Activated CD4-positive, alpha-beta T cell treated with anti-CD3 and anti-CD28 coated beads, Interleukin-2, amount 10 ng/mL, durations not matched to agents 24 days and 14 days (primary cell): ENCODE measurements at regions not wholly inside any gene's neighbourhood (a gene's known extent, or its start where the extent isn't known, plus 50 kb on each side); places are given as distances from the start of the nearest gene placed in this dataset.
"Not testable (repeated sequence)": the region's sequence is repeated elsewhere in the genome, so short reads cannot be mapped to it uniquely, and the experiment has no call there.

Experiments used
- DNase-seq: peaks from one replicate; pipeline ENCODE4 v3.0.0; 2022
- H3K27ac Mint-ChIP-seq: one replicate; pipeline ENCODE4 v1.8.0; 2022; ENCODE audit warnings: mild to moderate bottlenecking, mixed read lengths
- H3K27me3 Mint-ChIP-seq: one replicate; pipeline ENCODE4 v1.8.0; 2022; ENCODE audit warnings: mixed read lengths
- H3K36me3 Mint-ChIP-seq: one replicate; pipeline ENCODE4 v1.8.0; 2022; ENCODE audit warnings: low read depth, mild to moderate bottlenecking, mixed read lengths
- H3K4me1 Mint-ChIP-seq: one replicate; pipeline ENCODE4 v1.8.0; 2021; ENCODE audit warnings: mixed read lengths
- H3K4me3 Mint-ChIP-seq: one replicate; pipeline ENCODE4 v1.8.0; 2022; ENCODE audit warnings: mild to moderate bottlenecking, moderate library complexity, mixed read lengths
- H3K9me3 Mint-ChIP-seq: one replicate; pipeline ENCODE4 v1.8.0; 2021; ENCODE audit warnings: mixed read lengths
- intact Hi-C: fragments of 100-400 bp; cut with micrococcal nuclease; formaldehyde crosslinking; loops from one replicate; pipeline ENCODE4 v1.15.1; 2023

DNA sequence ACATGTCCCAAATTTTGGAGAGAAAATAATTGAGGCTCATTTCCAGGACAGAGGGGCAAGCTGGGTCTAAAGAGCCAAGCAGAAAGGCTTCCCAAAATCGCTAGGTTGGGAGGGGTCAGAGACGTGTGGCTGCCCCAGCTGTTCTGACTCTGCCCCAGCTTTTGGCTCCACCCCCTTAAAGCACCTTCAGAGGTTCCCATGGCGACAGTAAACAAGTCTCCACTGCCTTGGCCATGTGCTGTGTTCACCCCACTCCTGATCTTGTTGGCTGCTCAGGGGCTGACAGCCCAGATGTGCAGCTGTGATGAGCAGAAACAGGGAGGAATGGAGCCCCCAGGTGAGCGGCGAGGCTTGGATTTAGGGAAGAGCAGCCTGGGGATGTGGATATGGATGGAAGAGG is 72.8 kb upstream of the SPTLC3 start:
- intact Hi-C loops = no loop called here
- no peaks in the 10 kb centered on the region for H3K4me1 Mint-ChIP-seq
- no peaks in the 10 kb centered on the region for H3K9me3 Mint-ChIP-seq
- no peak overlapping the region for H3K4me3 Mint-ChIP-seq
- H3K36me3 Mint-ChIP-seq = no peaks in the 10 kb centered on the region
- DNase-seq = no peak
- H3K27me3 Mint-ChIP-seq = peaks cover 1% of the 10 kb centered on the region
- H3K27ac Mint-ChIP-seq = no peak overlapping the region

GRCh38 chr20:12936524-12936923 is 72.2 kb upstream of the SPTLC3 start:
- Mint-ChIP-seq H3K36me3 (no peaks in the 10 kb centered on the region), H3K9me3 (no peaks in the 10 kb centered on the region), H3K27ac (no peak overlapping the region), H3K27me3 (peaks cover 1% of the 10 kb centered on the region), H3K4me3 (no peak overlapping the region), H3K4me1 (no peaks in the 10 kb centered on the region)
- intact Hi-C loops = no loop called here
- DNase-seq = no peak

DNA sequence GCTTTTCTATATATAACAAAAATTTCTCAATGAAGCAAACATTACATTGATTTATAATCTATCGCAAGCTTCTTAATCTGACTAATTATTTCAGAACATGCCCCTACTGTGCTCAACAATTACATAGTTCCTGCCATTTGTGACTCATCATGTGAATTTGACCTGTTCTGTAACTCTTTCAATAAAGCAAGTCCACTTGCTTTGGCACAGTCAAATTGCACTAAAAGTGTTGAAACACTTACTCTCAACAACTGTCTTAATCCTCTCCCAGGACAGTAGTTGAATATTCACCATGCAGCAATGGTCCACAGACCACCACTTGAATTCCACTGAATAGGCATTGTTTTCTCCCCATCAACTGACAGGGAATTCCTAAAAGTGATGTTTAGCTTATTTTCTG is 67.7 kb upstream of the SPTLC3 start:
- Mint-ChIP-seq H3K4me1 (no peaks in the 10 kb centered on the region), H3K27me3 (peaks cover 4% of the 10 kb centered on the region), H3K27ac (no peak overlapping the region), H3K9me3 (no peaks in the 10 kb centered on the region), H3K4me3 (no peak overlapping the region), H3K36me3 (no peaks in the 10 kb centered on the region)
- intact Hi-C loops = no loop called here
- no peak for DNase-seq

- H3K4me3 Mint-ChIP-seq = no peak overlapping the region
- intact Hi-C loops = no loop called here
- no peak overlapping the region for H3K27ac Mint-ChIP-seq
- no peaks in the 10 kb centered on the region for H3K36me3 Mint-ChIP-seq
- peaks cover 4% of the 10 kb centered on the region for H3K27me3 Mint-ChIP-seq
- DNase-seq = no peak
- H3K9me3 Mint-ChIP-seq = no peaks in the 10 kb centered on the region
- H3K4me1 Mint-ChIP-seq = no peaks in the 10 kb centered on the region
These were observed 66.6 kb upstream of the SPTLC3 start for GRCh38 chr20:12942123-12942522.

GRCh38 chr20:12946789-12947188 is 62.0 kb upstream of the SPTLC3 start:
- peaks cover 4% of the 10 kb centered on the region for H3K27me3 Mint-ChIP-seq
- H3K9me3 Mint-ChIP-seq = no peaks in the 10 kb centered on the region
- DNase-seq = no peak
- no peaks in the 10 kb centered on the region for H3K4me1 Mint-ChIP-seq
- intact Hi-C loops = no loop called here
- no peak overlapping the region for H3K27ac Mint-ChIP-seq
- H3K36me3 Mint-ChIP-seq = no peaks in the 10 kb centered on the region
- no peak overlapping the region for H3K4me3 Mint-ChIP-seq

DNA sequence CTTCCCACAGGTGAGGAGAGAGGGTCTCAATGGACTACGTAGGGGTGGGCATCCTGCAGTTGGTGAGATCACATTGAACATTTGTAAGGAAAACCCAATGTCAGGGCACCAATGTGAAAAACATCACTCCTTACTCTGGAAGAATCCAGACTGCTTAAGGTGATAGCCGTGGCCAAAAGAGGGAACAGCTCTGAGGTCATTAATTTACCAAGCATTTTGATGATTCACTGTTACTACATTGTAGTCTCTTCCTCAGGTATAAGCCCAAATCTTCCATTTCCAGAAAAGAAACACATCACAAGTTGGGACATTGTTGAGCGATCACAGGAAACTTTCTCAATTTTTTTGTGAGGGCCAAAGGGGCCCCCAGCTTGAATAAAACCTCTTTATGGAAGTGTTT is 61.1 kb upstream of the SPTLC3 start:
- Mint-ChIP-seq H3K36me3 (no peaks in the 10 kb centered on the region), H3K27ac (no peak overlapping the region), H3K27me3 (peaks cover 4% of the 10 kb centered on the region), H3K4me1 (no peaks in the 10 kb centered on the region), H3K4me3 (no peak overlapping the region), H3K9me3 (no peaks in the 10 kb centered on the region)
- intact Hi-C loops = no loop called here
- no peak for DNase-seq

- Mint-ChIP-seq H3K9me3 (no peaks in the 10 kb centered on the region), H3K27ac (no peak overlapping the region), H3K36me3 (no peaks in the 10 kb centered on the region), H3K4me3 (no peak overlapping the region), H3K4me1 (no peaks in the 10 kb centered on the region), H3K27me3 (peaks cover 2% of the 10 kb centered on the region)
- intact Hi-C loops = no loop called here
- DNase-seq = no peak
These were observed 59.3 kb upstream of the SPTLC3 start for GRCh38 chr20:12949429-12949980.

GRCh38 chr20:12954254-12954653 is 54.5 kb upstream of the SPTLC3 start:
- H3K27ac Mint-ChIP-seq, H3K4me3 Mint-ChIP-seq, H3K9me3 Mint-ChIP-seq, H3K36me3 Mint-ChIP-seq, H3K27me3 Mint-ChIP-seq, DNase-seq, H3K4me1 Mint-ChIP-seq, intact Hi-C loops: not testable (repeated sequence)

GRCh38 chr20:12955611-12956010 is 53.2 kb upstream of the SPTLC3 start:
- no peaks in the 10 kb centered on the region for H3K36me3 Mint-ChIP-seq
- H3K9me3 Mint-ChIP-seq = no peaks in the 10 kb centered on the region
- no peak overlapping the region for H3K4me3 Mint-ChIP-seq
- H3K4me1 Mint-ChIP-seq = no peaks in the 10 kb centered on the region
- no peak for DNase-seq
- intact Hi-C loops = no loop called here
- H3K27ac Mint-ChIP-seq = no peak overlapping the region
- no peaks in the 10 kb centered on the region for H3K27me3 Mint-ChIP-seq

GRCh38 chr20:12956303-12956702 is 52.5 kb upstream of the SPTLC3 start:
- DNase-seq = no peak
- H3K27ac Mint-ChIP-seq = no peak overlapping the region
- H3K4me1 Mint-ChIP-seq = no peaks in the 10 kb centered on the region
- intact Hi-C loops = no loop called here
- no peak overlapping the region for H3K4me3 Mint-ChIP-seq
- no peaks in the 10 kb centered on the region for H3K27me3 Mint-ChIP-seq
- no peaks in the 10 kb centered on the region for H3K9me3 Mint-ChIP-seq
- H3K36me3 Mint-ChIP-seq = no peaks in the 10 kb centered on the region

DNA sequence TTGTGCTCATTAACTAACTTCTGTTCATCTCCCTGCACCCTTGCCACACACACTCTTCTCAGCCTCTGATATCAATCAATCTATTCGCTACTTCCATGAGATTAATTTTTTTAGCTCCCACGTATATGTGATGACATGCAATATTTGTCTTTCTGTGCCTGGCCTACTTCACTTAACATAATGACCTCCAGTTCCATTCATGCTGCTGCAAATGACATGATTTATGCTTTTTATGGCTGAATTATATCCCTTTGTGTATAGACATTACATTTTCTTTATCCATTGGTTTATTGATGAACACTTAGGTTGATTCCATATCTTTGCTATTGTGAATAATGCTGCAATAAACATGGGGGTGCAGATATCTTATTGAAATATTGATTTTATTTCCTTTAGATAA is 50.8 kb upstream of the SPTLC3 start:
- DNase-seq = no peak
- intact Hi-C loops = no loop called here
- no peaks in the 10 kb centered on the region for H3K36me3 Mint-ChIP-seq
- no peak overlapping the region for H3K27ac Mint-ChIP-seq
- no peak overlapping the region for H3K4me3 Mint-ChIP-seq
- H3K9me3 Mint-ChIP-seq = no peaks in the 10 kb centered on the region
- H3K4me1 Mint-ChIP-seq = no peaks in the 10 kb centered on the region
- no peaks in the 10 kb centered on the region for H3K27me3 Mint-ChIP-seq
